ENCODE measurements at regions not wholly inside any gene's neighbourhood (a gene's known extent, or its start where the extent isn't known, plus 50 kb on each side); places are given as distances from the start of the nearest gene placed in this dataset.
"Not testable (repeated sequence)": the region's sequence is repeated elsewhere in the genome, so short reads cannot be mapped to it uniquely, and the experiment has no call there.

- no peak for DNase-seq (ENCODE audit: low spot score)
Measured at GRCh38 chr10:33506391-33506790, 171.9 kb upstream of the NRP1 start.

GRCh38 chr10:33501161-33501560 lies 166.7 kb upstream of the NRP1 start:
- DNase-seq (ENCODE audit: low spot score) = no peak

GRCh38 chr10:33498391-33498891 lies 164.0 kb upstream of the NRP1 start:
- DNase-seq (ENCODE audit: low spot score) = no peak

- DNase-seq (ENCODE audit: low spot score) = no peak
Measured at GRCh38 chr10:33497338-33497737, 162.9 kb upstream of the NRP1 start.

- DNase-seq (ENCODE audit: low spot score) = no peak
Measured at GRCh38 chr10:33496096-33496495, 161.6 kb upstream of the NRP1 start.

GRCh38 chr10:33494694-33495265 lies 160.3 kb upstream of the NRP1 start:
- no peak for DNase-seq (ENCODE audit: low spot score)

- no peak for DNase-seq (ENCODE audit: low spot score)
Measured at GRCh38 chr10:33493978-33494377, 159.5 kb upstream of the NRP1 start.

- DNase-seq (ENCODE audit: low spot score) = no peak
Measured at GRCh38 chr10:33493497-33493896, 159.0 kb upstream of the NRP1 start.

- DNase-seq (ENCODE audit: low spot score) = no peak
Measured at GRCh38 chr10:33492701-33493345, 158.4 kb upstream of the NRP1 start.

GRCh38 chr10:33489501-33490176 lies 155.2 kb upstream of the NRP1 start:
- DNase-seq (ENCODE audit: low spot score) = no peak

- DNase-seq (ENCODE audit: low spot score) = peak; percentile 26
Measured at GRCh38 chr10:33487014-33487776, 152.7 kb upstream of the NRP1 start.

GRCh38 chr10:33485276-33485675 lies 150.8 kb upstream of the NRP1 start:
- no peak for DNase-seq (ENCODE audit: low spot score)

- peak; percentile 59 for DNase-seq (ENCODE audit: low spot score)
Measured at GRCh38 chr10:33484787-33485186, 150.3 kb upstream of the NRP1 start.

GRCh38 chr10:33483816-33484190 lies 149.3 kb upstream of the NRP1 start:
- DNase-seq (ENCODE audit: low spot score) = no peak

- DNase-seq (ENCODE audit: low spot score) = no peak
Measured at GRCh38 chr10:33483124-33483815, 148.8 kb upstream of the NRP1 start.

GRCh38 chr10:33482486-33482885 lies 148.0 kb upstream of the NRP1 start:
- DNase-seq (ENCODE audit: low spot score) = no peak

GRCh38 chr10:33481184-33481583 lies 146.7 kb upstream of the NRP1 start:
- no peak for DNase-seq (ENCODE audit: low spot score)

- not testable (repeated sequence) for DNase-seq (ENCODE audit: low spot score)
Measured at GRCh38 chr10:33480417-33480816, 145.9 kb upstream of the NRP1 start.

- no peak for DNase-seq (ENCODE audit: low spot score)
Measured at GRCh38 chr10:33478675-33479125, 144.2 kb upstream of the NRP1 start.

- DNase-seq (ENCODE audit: low spot score) = no peak
Measured at GRCh38 chr10:33478089-33478674, 143.7 kb upstream of the NRP1 start.

- no peak for DNase-seq (ENCODE audit: low spot score)
Measured at GRCh38 chr10:33477291-33478088, 143.0 kb upstream of the NRP1 start.

Data from AG20443 (cell line).